H1 (cell line): ENCODE measurements at regions not wholly inside any gene's neighbourhood (a gene's known extent, or its start where the extent isn't known, plus 50 kb on each side); places are given as distances from the start of the nearest gene placed in this dataset.

Experiments used
- CBX5 ChIP-seq: fragments of 300-800, 300-1000 bp; sonication (generic); IDR thresholded peaks from 2 replicates; pipeline ENCODE4 v1.7.1; 2016; ENCODE audit warnings: antibody characterized with exemption, low read length, low read depth
- TAF1 ChIP-seq: IDR thresholded peaks from 2 replicates; pipeline ENCODE4 v1.6.1; 2011; ENCODE audit warnings: mild to moderate bottlenecking, low read depth, low read length

DNA sequence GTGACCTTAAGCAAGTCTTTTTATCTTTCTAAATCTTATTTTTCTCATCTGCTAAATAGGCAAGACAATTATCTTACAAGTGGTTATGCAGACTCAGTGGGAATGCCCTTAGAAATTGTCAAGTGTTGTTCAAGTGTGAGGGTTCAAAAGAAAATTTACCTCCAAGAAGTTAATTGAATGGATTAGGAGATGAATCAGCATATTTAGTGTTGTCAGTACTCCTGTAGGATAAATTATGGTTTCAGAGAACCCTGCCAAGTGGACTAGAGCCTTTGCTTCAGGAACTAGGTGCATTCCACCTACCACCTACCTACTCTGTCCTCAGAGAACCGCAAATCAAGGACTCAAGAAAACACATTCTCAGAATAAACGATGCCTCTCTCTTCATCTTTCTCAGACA, 69.8 kb upstream of the KCTD1 start (continued):
- TF ChIP-seq CBX5 (no peak), TAF1 (no peak)
